NCI-H1930 (cell line): ENCODE measurements at regions not wholly inside any gene's neighbourhood (a gene's known extent, or its start where the extent isn't known, plus 50 kb on each side); places are given as distances from the start of the nearest gene placed in this dataset.

Experiments
- DNase-seq, 2 experiments: peaks; one replicate each; lab custom pipeline; 2025; lab: John Stamatoyannopoulos, UW

DNA sequence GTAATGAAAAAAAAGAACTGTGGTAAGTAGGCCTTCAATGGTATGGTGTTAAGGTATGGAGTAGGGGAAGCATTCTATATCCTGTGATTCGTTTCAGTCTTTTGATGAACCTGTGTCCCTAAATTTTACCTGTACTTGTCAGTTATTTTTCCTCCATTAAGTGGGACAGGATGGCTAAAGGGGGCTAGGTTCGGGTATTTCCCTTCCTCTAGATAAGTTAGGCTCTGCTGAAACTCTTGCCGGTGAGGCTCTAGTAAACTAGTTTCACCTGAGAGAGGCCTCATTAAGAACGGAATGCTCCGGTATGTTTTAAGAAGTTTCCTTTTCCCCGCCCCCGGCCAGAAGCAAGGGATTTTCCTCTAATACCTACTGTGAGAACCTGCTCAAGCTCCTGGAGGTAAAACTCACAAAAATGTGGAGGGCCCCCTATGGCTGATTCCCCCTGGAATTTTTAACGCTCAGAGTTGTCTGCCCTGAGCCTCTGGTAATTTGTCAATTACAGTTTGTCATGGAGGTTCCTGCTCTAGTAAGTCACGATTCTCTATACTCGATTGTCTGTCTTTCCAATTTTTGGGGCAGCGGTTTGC lies 87.7 kb downstream of the MACIR start:
- no peak for DNase-seq

DNA sequence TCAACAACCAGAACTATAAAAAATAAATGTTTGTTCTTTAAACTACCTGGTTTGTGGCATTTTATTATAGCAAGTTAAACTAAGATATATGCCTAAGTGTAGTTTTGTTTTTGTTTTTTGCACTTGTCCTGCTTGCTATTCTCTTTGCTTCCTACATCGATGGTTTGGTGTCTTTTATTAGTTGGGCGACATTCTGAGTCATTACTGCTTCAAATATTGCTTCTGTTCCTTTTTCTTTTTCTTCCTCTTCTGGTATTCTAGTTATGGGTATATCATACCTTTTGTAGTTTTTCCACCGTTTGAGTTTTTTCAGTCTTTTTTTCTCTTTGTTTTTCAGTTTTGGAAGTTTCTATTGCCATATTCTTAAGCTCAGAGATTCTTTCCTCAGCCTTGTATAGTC lies 86.9 kb downstream of the MACIR start:
- no peak for DNase-seq

DNA sequence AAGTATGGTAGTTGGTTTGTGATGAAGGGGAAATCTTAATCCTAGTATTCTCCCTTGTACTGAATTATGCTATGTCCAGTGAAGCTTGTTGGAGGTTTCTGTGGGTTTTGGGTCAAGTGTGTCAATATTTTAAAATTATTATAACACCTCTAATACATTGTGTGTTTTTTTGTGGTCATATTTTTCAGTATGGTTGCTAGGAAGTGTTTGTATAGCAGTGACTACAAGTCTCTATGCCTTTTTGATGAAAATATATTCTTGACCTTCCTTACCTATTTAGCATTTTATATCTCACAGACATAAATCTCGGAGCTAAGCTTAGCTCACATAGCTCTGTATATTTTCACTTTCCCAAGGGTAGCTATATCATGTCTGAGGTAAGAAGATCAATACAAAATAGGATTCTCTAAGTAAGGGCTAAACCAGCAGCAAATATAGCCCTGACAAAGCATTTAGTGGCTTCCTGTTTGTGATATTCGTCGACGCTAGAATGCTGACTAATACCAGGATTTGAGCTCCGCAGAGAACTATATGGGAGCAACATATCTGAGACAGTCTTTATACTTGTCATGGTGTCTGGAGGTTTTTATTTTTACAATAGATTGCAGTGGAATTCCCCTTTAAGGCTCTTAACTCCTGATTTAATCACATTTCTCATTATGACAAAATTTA lies 82.3 kb downstream of the MACIR start:
- no peak for DNase-seq

DNA sequence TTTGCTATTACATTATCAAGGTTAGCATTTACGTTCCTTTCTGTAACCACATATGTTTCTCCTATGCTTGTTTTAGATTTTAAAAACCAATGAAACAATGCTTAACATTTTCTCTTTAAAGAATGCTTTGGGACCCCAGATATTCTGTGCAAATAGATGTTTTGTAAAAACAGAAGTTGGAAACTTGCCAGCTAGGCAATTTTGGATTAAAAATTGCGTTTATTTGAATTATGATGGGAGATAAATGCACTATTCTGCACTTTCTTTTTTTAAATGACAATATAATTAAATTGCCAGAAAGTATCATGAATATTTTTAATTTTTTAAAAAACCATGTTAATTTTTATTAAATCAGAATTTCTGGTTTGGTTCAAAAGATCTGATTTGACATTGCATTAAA lies 81.6 kb downstream of the MACIR start:
- DNase-seq: no peak

DNA sequence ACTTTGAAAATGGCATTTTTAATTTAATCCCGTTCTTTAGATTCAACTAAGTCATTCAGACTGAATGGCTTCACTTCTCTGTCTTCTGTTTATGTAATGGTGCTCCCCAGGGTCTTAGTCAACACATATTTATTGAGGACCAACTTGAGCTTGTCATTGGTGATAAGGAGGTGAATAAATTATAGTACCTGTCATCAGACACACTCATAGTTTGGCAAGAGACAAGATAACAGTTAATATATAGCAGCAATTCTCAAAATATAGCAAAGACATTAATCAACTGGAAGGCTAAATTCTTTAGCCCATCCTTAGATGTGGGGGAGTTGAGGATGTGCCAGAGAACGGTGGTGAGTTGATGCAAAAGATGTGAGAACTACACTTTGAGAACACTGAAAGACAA lies 78.4 kb downstream of the MACIR start:
- DNase-seq: no peak

DNA sequence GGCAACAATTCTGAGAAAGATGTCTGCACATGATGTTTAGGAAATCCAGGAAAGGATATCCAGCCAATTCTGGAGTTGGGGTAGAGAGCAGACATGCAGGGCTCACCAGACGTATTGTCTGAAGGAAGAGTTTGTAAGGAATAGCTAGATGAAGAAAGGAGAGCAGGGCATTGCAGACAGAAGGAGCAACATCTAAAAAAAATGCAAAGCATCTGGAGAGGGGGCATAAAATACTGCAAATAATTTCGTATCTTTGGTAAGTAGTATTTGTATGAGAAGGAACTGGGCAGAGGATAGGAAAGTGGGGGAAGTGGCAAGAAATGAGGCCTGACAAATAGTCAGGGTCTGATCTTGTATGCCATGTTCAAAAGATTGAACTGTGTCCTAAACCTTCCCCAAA lies 74.8 kb downstream of the MACIR start:
- DNase-seq: no peak

DNA sequence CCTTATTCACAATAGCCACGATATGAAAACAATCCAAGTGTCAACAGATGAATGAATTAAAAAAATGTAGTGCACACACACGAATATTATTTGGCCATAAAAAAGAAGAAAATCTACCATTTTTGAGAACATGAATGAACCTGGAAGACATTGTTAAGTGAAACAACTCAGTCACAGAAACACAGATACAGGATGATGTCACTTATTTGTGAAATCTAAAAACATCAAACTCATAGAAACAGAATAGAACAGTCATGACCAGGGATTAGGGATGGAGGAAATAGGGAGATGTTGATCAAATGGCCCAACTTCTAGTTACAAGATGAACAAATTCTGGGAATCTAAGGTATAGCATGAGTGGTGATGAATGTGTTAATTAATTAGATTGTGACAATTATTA lies 72.3 kb downstream of the MACIR start:
- DNase-seq: no peak
